ENCODE measurements at regions not wholly inside any gene's neighbourhood (a gene's known extent, or its start where the extent isn't known, plus 50 kb on each side); places are given as distances from the start of the nearest gene placed in this dataset.

GRCh38 chr3:127349501-127350171 lies 61.8 kb upstream of the PRR20G start:
- no peak for DNase-seq (ENCODE audit: low spot score)

- no peak for DNase-seq (ENCODE audit: low spot score)
Measured at GRCh38 chr3:127342735-127343134, 54.9 kb upstream of the PRR20G start.

GRCh38 chr3:127339928-127340861 lies 52.3 kb upstream of the PRR20G start:
- DNase-seq (ENCODE audit: low spot score) = no peak

- DNase-seq (ENCODE audit: low spot score) = no peak
Measured at GRCh38 chr3:127339016-127339415, 51.2 kb upstream of the PRR20G start.

GRCh38 chr3:127337911-127338531 lies 50.2 kb upstream of the PRR20G start:
- no peak for DNase-seq (ENCODE audit: low spot score)
